Astrocyte of the cerebellum (primary cell): ENCODE measurements at regions not wholly inside any gene's neighbourhood (a gene's known extent, or its start where the extent isn't known, plus 50 kb on each side); places are given as distances from the start of the nearest gene placed in this dataset.

Source experiments
- DNase-seq: peaks from one replicate; pipeline ENCODE4 v3.0.0-alpha.2; 2011; ENCODE audit warnings: low read depth
- H3K4me3 ChIP-seq: 2 replicates; pipeline ENCODE4 v1.5.1; 2011; ENCODE audit warnings: mild to moderate bottlenecking, low read depth, low read length, moderate library complexity
- in situ Hi-C: cut with HindIII; loops from 2 replicates; pipeline ENCODE4 v1.10.0; 2017; ENCODE audit warnings: low sequenced_read_pairs
- TF ChIP-seq, protein P1 (sequence below): IDR thresholded peaks from 2 replicates; pipeline ENCODE4 v1.5.1; 2012; ENCODE audit warnings: low read length, low read depth, moderate library complexity, mild to moderate bottlenecking; ENCODE audit errors: missing control alignments

DNA sequence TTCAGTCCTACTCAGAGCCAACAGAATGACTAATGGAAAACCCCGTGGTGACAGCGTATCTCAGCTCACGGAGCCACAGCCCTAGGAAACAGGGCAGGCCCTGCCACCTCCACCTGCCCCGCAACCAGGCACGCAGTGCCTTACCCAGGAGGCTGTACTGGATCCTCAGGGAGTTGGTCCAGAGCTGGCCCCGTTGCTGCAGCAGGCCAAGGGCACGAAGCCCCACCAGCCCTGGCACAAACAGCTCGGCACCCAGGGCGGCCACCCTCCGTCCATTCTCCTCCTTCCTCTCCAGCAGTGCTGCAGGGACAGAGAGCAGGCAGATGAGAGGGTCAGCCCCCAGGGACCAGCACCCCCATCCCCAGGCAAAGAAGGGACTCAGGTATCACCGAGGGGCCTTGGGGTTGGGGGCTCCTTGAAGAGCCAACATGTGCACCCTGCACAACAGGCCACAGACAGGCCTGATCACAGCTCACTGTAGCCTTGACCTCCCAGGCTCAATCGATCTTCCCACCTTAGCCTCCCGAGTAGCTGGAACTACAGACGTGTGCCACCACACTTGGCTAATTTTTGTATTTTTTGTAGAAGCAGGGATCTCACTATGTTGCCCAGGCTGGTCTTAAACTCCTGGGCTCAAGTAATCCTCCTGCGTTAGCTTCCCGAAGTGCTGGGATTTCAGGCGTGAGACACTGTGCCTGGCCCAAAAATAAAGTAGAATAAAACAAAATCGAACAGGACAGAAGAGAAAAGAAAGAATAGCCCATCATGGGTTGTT is 115.7 kb downstream of the RMI2 start:
- no peak for DNase-seq
- in situ Hi-C loops, result no loop called here
- TF ChIP-seq, protein P1, sequence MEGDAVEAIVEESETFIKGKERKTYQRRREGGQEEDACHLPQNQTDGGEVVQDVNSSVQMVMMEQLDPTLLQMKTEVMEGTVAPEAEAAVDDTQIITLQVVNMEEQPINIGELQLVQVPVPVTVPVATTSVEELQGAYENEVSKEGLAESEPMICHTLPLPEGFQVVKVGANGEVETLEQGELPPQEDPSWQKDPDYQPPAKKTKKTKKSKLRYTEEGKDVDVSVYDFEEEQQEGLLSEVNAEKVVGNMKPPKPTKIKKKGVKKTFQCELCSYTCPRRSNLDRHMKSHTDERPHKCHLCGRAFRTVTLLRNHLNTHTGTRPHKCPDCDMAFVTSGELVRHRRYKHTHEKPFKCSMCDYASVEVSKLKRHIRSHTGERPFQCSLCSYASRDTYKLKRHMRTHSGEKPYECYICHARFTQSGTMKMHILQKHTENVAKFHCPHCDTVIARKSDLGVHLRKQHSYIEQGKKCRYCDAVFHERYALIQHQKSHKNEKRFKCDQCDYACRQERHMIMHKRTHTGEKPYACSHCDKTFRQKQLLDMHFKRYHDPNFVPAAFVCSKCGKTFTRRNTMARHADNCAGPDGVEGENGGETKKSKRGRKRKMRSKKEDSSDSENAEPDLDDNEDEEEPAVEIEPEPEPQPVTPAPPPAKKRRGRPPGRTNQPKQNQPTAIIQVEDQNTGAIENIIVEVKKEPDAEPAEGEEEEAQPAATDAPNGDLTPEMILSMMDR, result no peak
- no peak overlapping the region for H3K4me3 ChIP-seq

DNA sequence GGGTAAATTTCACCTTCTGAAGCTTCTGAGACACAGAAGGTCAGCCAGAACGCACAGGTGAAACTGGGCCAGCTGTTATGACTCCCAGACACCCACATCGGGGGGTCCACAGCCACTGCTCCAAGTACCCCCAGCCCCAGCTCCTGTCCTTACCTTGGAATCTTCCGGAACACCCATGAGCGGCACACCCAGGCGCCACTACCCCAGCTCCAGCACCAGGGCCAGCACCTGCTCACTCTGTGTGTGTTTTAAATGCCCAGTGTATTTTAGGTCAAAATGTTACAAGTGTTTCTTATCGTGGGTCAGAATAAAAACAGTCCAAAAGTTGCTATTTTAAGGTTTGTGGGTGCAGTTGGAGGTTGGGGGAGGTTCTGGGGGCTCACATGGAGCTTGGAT is 116.3 kb downstream of the RMI2 start:
- TF ChIP-seq, protein P1, result no peak
- no peak for DNase-seq
- H3K4me3 ChIP-seq, result no peak overlapping the region
- in situ Hi-C loops, result no loop called here

DNA sequence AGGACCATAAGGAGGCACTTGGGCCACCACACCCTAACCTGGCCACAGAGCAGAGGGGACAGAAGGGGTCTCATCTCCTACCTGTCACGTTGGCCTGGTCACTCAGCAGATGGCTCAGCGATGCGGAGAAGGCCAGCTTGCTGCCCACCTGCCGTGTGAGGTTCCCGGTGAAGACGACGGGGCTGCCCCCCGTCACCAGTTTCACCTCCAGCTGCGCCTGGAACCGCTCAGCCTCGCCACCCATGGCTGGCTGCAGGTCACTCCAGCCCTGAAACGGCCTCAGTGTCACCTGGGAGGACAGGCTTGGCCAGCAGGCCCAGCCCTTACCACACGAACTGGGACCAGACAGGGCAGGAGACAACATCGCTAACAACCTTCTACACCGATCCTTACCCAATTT is 116.8 kb downstream of the RMI2 start:
- no peak for DNase-seq
- in situ Hi-C loops, result no loop called here

DNA sequence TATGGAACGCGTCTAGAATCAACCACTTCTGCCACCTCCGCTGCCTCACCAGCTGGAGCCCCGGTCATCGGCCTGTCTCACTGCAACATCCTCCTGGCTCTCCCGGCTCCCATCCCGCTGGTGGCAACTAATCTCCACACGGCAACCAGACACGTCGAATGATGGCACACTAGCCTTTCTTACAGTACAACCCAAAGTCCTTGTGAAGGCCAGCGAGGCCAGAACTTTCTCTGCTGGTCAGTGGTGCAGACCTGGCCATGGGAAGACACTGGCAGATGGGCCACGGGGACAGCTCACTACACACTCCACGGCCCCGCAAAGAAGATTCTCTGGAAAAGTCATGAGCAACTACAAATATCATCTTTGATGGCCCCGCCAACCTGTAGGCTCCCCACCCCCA is 117.6 kb downstream of the RMI2 start:
- in situ Hi-C loops, result no loop called here
- DNase-seq, result no peak
- H3K4me3 ChIP-seq, result no peak overlapping the region
- TF ChIP-seq, protein P1, result no peak

More for the DNA sequence above, 116.8 kb downstream of the RMI2 start:
- H3K4me3 ChIP-seq, result no peak overlapping the region
- TF ChIP-seq, protein P1, result no peak

- DNase-seq, result no peak
- no peak overlapping the region for H3K4me3 ChIP-seq
- in situ Hi-C loops, result no loop called here
- TF ChIP-seq, protein P1, result no peak
Observed at GRCh38 chr16:11464241-11464640, 119.0 kb downstream of the RMI2 start.

DNA sequence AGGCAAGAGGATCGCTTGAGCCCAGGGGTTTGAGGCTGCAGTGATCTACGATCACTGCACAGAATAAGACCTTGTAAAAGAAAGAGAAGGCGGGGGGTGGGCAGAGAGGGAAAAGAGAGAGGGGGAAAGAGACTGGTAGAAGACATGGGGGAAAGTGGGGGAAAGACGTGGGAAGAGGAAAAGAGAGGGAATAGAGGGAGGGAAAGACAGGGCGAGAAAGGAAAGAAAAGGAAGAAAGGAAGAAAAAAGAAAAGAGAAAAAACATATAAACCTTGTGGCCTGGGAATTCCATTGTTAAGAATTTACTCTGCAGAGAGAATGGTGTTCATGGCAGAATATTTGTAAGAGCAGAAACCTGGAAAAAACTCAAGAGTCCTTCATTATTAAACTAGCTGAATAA is 120.4 kb downstream of the RMI2 start:
- in situ Hi-C loops, result no loop called here
- no peak overlapping the region for H3K4me3 ChIP-seq
- no peak for DNase-seq
- TF ChIP-seq, protein P1, result no peak
